ENCODE measurements at regions not wholly inside any gene's neighbourhood (a gene's known extent, or its start where the extent isn't known, plus 50 kb on each side); places are given as distances from the start of the nearest gene placed in this dataset.

DNA sequence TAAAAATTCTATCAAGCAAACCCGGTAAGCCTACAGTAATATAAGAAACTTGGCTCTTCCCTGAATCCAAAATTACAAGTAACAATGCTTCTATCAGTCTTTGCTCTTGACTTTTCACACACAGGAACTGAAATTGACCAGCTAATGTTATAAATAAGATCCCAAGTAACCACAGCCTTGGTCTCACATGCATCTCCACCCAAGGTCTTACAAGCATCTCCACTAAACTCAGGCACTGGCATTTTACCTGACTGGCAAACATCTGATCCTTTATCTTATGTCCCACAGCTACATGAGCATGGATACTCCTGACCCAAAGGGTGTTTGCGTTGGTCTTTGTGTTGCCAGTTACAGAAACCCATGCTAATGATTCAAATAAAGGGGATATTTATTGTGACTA is 302.3 kb upstream of the EPHA4 start:
- Histone ChIP-seq H2AFZ (ENCODE audit: low read depth, low read length) (no peak overlapping the region), H3K9ac (ENCODE audit: insufficient read depth in 1 of 2, low read depth in 2 of 2, low read length in 2 of 2) (no peak overlapping the region), H3K4me2 (ENCODE audit: insufficient read depth, low read length) (no peak overlapping the region), H3K4me3 (no peak overlapping the region), H3K36me3 (ENCODE audit: control insufficient read depth, insufficient read depth, low read length) (no peaks in the 10 kb centered on the region), H3K4me1 (replicated peaks in 1 of 2; ENCODE audit: control insufficient read depth in 2 of 2, insufficient read depth in 2 of 2, low read length in 2 of 2) (no peaks in the 10 kb centered on the region), H3K27ac (ENCODE audit: extremely low read depth, low read depth, low read length) (no peak overlapping the region), H3K9me1 (ENCODE audit: control insufficient read depth, insufficient read depth, low read length) (no peaks in the 10 kb centered on the region), H3K27me3 (ENCODE audit: control insufficient read depth in 2 of 2, insufficient read depth in 2 of 2, low read length in 2 of 2) (no peaks in the 10 kb centered on the region), H4K20me1 (replicated peaks; ENCODE audit: control insufficient read depth, insufficient read depth, low read length) (no peaks in the 10 kb centered on the region), H3K79me2 (ENCODE audit: control insufficient read depth, insufficient read depth, low read length) (no peaks in the 10 kb centered on the region), H3K9me3 (replicated peaks; ENCODE audit: control insufficient read depth, insufficient read depth, low read depth, low read length) (no peaks in the 10 kb centered on the region)
- ChIA-PET POLR2A (no interaction called here), CTCF (ENCODE audit: low intra/inter-chr PET ratio) (no interaction called here)
- in situ Hi-C loops (cut with MboI): no loop called here
- intact Hi-C loops (cut with micrococcal nuclease): no loop called here
- no peak for DNase-seq (ENCODE audit: extremely low read depth in 1 of 4, low spot score in 3 of 4)
- no TSS peak for BruUV-seq (replicated peaks)
- FAIRE-seq: no peak
- ATAC-seq: no peak
- TF ChIP-seq ZNF551 (CRISPR knock-in tag; IDR thresholded peaks at IDR 0.05) (no peak), CCAR2 (IDR thresholded peaks at IDR 0.05; ENCODE audit: low read depth, low read length) (no peak), BRD9 (IDR thresholded peaks at IDR 0.05; ENCODE audit: low read depth, partially characterized antibody) (no peak), POU5F1 (IDR thresholded peaks at IDR 0.05; ENCODE audit: borderline replicate concordance, low read depth, low read length, partially characterized antibody) (no peak), ZBTB8A (IDR thresholded peaks at IDR 0.05; ENCODE audit: partially characterized antibody) (no peak), COPS2 (conservative IDR thresholded peaks at IDR 0.05) (no peak), FOXA1 (IDR thresholded peaks at IDR 0.05; ENCODE audit: borderline replicate concordance) (no peak)
- TF ChIP-seq, protein P1, sequence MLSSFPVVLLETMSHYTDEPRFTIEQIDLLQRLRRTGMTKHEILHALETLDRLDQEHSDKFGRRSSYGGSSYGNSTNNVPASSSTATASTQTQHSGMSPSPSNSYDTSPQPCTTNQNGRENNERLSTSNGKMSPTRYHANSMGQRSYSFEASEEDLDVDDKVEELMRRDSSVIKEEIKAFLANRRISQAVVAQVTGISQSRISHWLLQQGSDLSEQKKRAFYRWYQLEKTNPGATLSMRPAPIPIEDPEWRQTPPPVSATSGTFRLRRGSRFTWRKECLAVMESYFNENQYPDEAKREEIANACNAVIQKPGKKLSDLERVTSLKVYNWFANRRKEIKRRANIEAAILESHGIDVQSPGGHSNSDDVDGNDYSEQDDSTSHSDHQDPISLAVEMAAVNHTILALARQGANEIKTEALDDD (IDR thresholded peaks at IDR 0.05): no peak
- TF ChIP-seq, protein P2, sequence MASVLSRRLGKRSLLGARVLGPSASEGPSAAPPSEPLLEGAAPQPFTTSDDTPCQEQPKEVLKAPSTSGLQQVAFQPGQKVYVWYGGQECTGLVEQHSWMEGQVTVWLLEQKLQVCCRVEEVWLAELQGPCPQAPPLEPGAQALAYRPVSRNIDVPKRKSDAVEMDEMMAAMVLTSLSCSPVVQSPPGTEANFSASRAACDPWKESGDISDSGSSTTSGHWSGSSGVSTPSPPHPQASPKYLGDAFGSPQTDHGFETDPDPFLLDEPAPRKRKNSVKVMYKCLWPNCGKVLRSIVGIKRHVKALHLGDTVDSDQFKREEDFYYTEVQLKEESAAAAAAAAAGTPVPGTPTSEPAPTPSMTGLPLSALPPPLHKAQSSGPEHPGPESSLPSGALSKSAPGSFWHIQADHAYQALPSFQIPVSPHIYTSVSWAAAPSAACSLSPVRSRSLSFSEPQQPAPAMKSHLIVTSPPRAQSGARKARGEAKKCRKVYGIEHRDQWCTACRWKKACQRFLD (CRISPR knock-in tag; IDR thresholded peaks at IDR 0.05): no peak
- TF ChIP-seq, protein P3, sequence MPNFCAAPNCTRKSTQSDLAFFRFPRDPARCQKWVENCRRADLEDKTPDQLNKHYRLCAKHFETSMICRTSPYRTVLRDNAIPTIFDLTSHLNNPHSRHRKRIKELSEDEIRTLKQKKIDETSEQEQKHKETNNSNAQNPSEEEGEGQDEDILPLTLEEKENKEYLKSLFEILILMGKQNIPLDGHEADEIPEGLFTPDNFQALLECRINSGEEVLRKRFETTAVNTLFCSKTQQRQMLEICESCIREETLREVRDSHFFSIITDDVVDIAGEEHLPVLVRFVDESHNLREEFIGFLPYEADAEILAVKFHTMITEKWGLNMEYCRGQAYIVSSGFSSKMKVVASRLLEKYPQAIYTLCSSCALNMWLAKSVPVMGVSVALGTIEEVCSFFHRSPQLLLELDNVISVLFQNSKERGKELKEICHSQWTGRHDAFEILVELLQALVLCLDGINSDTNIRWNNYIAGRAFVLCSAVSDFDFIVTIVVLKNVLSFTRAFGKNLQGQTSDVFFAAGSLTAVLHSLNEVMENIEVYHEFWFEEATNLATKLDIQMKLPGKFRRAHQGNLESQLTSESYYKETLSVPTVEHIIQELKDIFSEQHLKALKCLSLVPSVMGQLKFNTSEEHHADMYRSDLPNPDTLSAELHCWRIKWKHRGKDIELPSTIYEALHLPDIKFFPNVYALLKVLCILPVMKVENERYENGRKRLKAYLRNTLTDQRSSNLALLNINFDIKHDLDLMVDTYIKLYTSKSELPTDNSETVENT (CRISPR knock-in tag; IDR thresholded peaks at IDR 0.05): no peak
- 0% methylated on average over 2 of the region's 2 CpGs for WGBS (ENCODE audit: insufficient coverage, low coverage, missing lambda C conversion rate)

All from K562 (cell line).